ENCODE measurements at regions not wholly inside any gene's neighbourhood (a gene's known extent, or its start where the extent isn't known, plus 50 kb on each side); places are given as distances from the start of the nearest gene placed in this dataset.

DNA sequence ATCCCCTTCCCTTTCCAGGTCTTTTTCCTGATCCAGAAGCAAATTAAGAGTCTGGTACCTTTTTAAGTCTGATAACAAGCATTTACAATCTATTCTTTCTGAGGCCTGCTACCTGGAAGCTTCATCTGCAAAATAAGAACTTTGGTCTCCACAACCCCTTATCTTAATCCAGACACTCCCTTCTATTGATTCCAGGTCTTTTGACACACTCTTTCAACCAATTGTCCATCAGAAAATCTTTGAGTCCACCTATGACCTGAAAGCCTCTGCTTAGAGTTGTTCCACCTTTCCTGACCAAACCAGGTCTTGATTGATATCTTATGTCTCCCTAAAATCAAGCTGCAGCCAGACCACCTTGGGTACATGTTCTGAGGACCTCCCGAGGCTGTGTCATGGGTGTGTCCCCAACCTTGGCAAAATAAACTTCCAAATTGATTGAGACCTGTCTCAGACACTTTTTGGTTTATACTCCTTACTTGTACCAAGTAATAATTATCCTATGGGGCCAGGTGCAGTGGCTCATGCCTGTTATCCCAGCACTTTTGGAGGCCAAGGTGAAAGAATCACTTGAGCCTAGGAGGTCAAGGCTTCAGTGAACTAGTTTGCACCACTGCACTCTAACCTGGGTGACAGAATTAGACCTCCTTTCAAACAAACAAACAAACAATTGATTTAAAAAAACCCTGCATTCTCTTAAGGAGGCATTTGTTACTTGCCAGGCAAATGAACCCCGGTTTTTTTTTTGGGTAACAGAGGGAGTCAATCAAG is 126.1 kb downstream of the MAP3K21 start:
- DNase-seq, result no peak
- no peaks in the 10 kb centered on the region for H3K27me3 ChIP-seq
- TF ChIP-seq, protein P1, sequence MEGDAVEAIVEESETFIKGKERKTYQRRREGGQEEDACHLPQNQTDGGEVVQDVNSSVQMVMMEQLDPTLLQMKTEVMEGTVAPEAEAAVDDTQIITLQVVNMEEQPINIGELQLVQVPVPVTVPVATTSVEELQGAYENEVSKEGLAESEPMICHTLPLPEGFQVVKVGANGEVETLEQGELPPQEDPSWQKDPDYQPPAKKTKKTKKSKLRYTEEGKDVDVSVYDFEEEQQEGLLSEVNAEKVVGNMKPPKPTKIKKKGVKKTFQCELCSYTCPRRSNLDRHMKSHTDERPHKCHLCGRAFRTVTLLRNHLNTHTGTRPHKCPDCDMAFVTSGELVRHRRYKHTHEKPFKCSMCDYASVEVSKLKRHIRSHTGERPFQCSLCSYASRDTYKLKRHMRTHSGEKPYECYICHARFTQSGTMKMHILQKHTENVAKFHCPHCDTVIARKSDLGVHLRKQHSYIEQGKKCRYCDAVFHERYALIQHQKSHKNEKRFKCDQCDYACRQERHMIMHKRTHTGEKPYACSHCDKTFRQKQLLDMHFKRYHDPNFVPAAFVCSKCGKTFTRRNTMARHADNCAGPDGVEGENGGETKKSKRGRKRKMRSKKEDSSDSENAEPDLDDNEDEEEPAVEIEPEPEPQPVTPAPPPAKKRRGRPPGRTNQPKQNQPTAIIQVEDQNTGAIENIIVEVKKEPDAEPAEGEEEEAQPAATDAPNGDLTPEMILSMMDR (IDR thresholded peaks at IDR 0.05), result no peak
- TF ChIP-seq POLR2A (IDR thresholded peaks at IDR 0.05), result no peak
- H3K36me3 ChIP-seq, result no peaks in the 10 kb centered on the region
- H3K27ac ChIP-seq, result no peak overlapping the region
- no peaks in the 10 kb centered on the region for H3K9me3 ChIP-seq
- H3K4me1 ChIP-seq, result no peaks in the 10 kb centered on the region
- no peak overlapping the region for H3K4me3 ChIP-seq

DNA sequence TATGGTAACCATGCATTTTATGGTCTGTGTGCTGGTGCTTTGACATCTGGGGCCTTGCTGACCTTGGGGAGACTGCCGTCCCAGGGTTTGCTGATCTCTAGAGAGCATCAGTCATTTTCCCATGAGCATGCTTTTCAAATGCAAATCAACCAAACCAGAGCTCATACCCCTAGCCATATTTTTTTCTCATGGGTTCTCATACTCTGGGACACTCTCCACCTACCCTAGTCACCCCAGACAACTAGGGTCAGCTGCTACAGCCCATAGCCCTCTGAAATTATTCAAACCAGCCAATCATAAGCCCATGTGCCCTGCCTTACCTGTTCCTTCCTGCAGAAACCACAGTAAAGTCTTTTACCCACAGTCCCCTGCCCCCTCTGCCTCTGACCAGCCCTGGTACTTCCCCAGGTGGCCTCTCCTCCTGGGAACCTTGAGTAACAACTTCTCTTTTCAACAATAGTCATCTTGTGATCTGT is 132.0 kb downstream of the MAP3K21 start:
- H3K9me3 ChIP-seq, result no peaks in the 10 kb centered on the region
- DNase-seq, result no peak
- H3K4me3 ChIP-seq, result no peak overlapping the region
- TF ChIP-seq POLR2A (IDR thresholded peaks at IDR 0.05), result no peak
- TF ChIP-seq, protein P1 (IDR thresholded peaks at IDR 0.05), result no peak
- H3K4me1 ChIP-seq, result no peaks in the 10 kb centered on the region
- H3K27ac ChIP-seq, result no peak overlapping the region
- no peaks in the 10 kb centered on the region for H3K36me3 ChIP-seq
- no peaks in the 10 kb centered on the region for H3K27me3 ChIP-seq

DNA sequence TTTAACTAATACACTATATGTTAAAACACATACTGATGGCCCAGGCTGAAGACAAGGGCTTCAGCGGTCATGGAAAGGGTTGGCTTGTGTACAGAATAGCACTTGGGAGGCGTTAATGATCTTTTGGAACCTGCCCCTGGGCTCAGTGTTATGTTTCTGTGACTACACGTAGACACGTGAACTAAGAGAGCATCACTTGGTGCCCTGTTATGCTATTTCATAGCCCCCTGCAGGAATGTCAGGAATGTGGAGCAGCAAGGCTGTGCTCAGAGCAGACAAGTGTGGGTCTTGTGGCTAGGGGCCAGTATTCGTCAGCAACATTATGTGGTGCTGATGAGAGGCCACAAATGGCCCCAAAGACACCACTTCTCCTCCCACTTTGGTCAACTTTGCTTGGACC is 132.4 kb downstream of the MAP3K21 start:
- DNase-seq, result no peak
- Histone ChIP-seq H3K4me3 (no peak overlapping the region), H3K27ac (no peak overlapping the region), H3K27me3 (no peaks in the 10 kb centered on the region), H3K36me3 (no peaks in the 10 kb centered on the region), H3K9me3 (no peaks in the 10 kb centered on the region), H3K4me1 (no peaks in the 10 kb centered on the region)
- no peak for TF ChIP-seq POLR2A (IDR thresholded peaks at IDR 0.05)
- TF ChIP-seq, protein P1 (IDR thresholded peaks at IDR 0.05), result no peak

- no peaks in the 10 kb centered on the region for H3K36me3 ChIP-seq
- no peak for DNase-seq
- TF ChIP-seq, protein P1 (IDR thresholded peaks at IDR 0.05), result no peak
- TF ChIP-seq POLR2A (IDR thresholded peaks at IDR 0.05), result no peak
- no peak overlapping the region for H3K27ac ChIP-seq
- H3K4me1 ChIP-seq, result no peaks in the 10 kb centered on the region
- H3K9me3 ChIP-seq, result no peaks in the 10 kb centered on the region
- no peak overlapping the region for H3K4me3 ChIP-seq
- no peaks in the 10 kb centered on the region for H3K27me3 ChIP-seq
These were observed 133.2 kb downstream of the MAP3K21 start for GRCh38 chr1:233460692-233461091.

GRCh38 chr1:233461847-233462246 is 134.3 kb downstream of the MAP3K21 start:
- H3K9me3 ChIP-seq, result no peaks in the 10 kb centered on the region
- TF ChIP-seq POLR2A (IDR thresholded peaks at IDR 0.05), result no peak
- TF ChIP-seq, protein P1 (IDR thresholded peaks at IDR 0.05), result no peak

More at GRCh38 chr1:233461847-233462246, 134.3 kb downstream of the MAP3K21 start:
- H3K36me3 ChIP-seq, result no peaks in the 10 kb centered on the region
- H3K4me1 ChIP-seq, result no peaks in the 10 kb centered on the region
- no peak for DNase-seq
- no peak overlapping the region for H3K27ac ChIP-seq
- no peak overlapping the region for H3K4me3 ChIP-seq
- H3K27me3 ChIP-seq, result no peaks in the 10 kb centered on the region
